Neural cell (in vitro differentiated cells): ENCODE measurements at regions not wholly inside any gene's neighbourhood (a gene's known extent, or its start where the extent isn't known, plus 50 kb on each side); places are given as distances from the start of the nearest gene placed in this dataset.

Source experiments
- H2AFZ ChIP-seq: fragments of 200-600, 300-800 bp; sonication (generic), shearing (Covaris generic); 2 replicates; pipeline ENCODE4 v1.6.0; 2014; ENCODE audit warnings: low read depth, mild to moderate bottlenecking, antibody characterized with exemption, low read length, moderate library complexity
- H3F3A ChIP-seq: fragments of 200-600 bp; shearing (Covaris generic); 2 replicates; pipeline ENCODE4 v1.6.1; 2016; ENCODE audit warnings: mild to moderate bottlenecking, moderate library complexity, mixed read lengths, antibody characterized with exemption, low read length; ENCODE audit not compliant: insufficient read depth, poor library complexity, severe bottlenecking
- H3K27ac ChIP-seq: fragments of 200-600, 300-800 bp; sonication (generic), shearing (Covaris generic); 2 replicates; pipeline ENCODE4 v1.5.1; 2014; ENCODE audit warnings: mild to moderate bottlenecking, low read length, moderate library complexity
- H3K27me3 ChIP-seq: fragments of 300-800, 200-600 bp; sonication (generic), shearing (Covaris generic); 2 replicates; pipeline ENCODE4 v1.6.0; 2014; ENCODE audit warnings: mild to moderate bottlenecking, low read depth, low read length, moderate library complexity; ENCODE audit not compliant: insufficient read depth
- H3K36me3 ChIP-seq: fragments of 300-800, 200-600 bp; sonication (generic), shearing (Covaris generic); 2 replicates; pipeline ENCODE4 v1.5.1; 2014; ENCODE audit warnings: mild to moderate bottlenecking, antibody characterized with exemption, low read length, moderate library complexity; ENCODE audit not compliant: insufficient read depth
- H3K4me2 ChIP-seq: fragments of 300-800, 200-600 bp; sonication (generic), shearing (Covaris generic); 2 replicates; pipeline ENCODE4 v1.6.0; 2014; ENCODE audit warnings: mild to moderate bottlenecking, low read length
- H3K4me3 ChIP-seq: fragments of 300-800, 200-600 bp; sonication (generic), shearing (Covaris generic); 2 replicates; pipeline ENCODE4 v1.5.1; 2014; ENCODE audit warnings: mild to moderate bottlenecking, low read length, moderate library complexity
- H3K79me2 ChIP-seq: fragments of 200-600 bp; shearing (Covaris generic); replicated peaks from 2 replicates; pipeline ENCODE4 v1.6.0; 2014; ENCODE audit warnings: mild to moderate bottlenecking, low read length, moderate library complexity; ENCODE audit not compliant: insufficient read depth
- H3K9ac ChIP-seq: fragments of 300-800, 200-600 bp; sonication (generic), shearing (Covaris generic); 2 replicates; pipeline ENCODE4 v1.6.1; 2016; ENCODE audit warnings: mild to moderate bottlenecking, low read length, mixed read lengths
- H3K9me2 ChIP-seq: fragments of 200-600 bp; shearing (Covaris generic); 2 replicates; pipeline ENCODE4 v1.6.1; 2016; ENCODE audit warnings: mild to moderate bottlenecking, low read length, mixed read lengths; ENCODE audit not compliant: insufficient read depth
- H3K9me3 ChIP-seq: fragments of 200-600, 300-800 bp; sonication (generic), shearing (Covaris generic); 2 replicates; pipeline ENCODE4 v1.6.1; 2016; ENCODE audit warnings: mild to moderate bottlenecking, mixed run types, low read length, moderate library complexity, mixed read lengths
- H4K20me1 ChIP-seq: fragments of 200-600 bp; shearing (Covaris generic); 2 replicates; pipeline ENCODE4 v1.6.1; 2016; ENCODE audit warnings: mild to moderate bottlenecking, mixed run types; ENCODE audit not compliant: insufficient read depth
- CTCF ChIP-seq: fragments of 450-650 bp; IDR thresholded peaks from 2 replicates; pipeline ENCODE4 v1.5.1; 2014; ENCODE audit warnings: antibody characterized with exemption, mild to moderate bottlenecking, moderate library complexity; ENCODE audit not compliant: poor library complexity, severe bottlenecking
- EP300 ChIP-seq: fragments of 450-650 bp; conservative IDR thresholded peaks from 2 replicates; pipeline ENCODE4 v1.6.1; 2014; ENCODE audit warnings: antibody characterized with exemption, mild to moderate bottlenecking, moderate library complexity; ENCODE audit not compliant: poor library complexity, severe bottlenecking
- EZH2 ChIP-seq: fragments of 200-600, 300-800 bp; shearing (Covaris generic), sonication (generic); IDR thresholded peaks from 2 replicates; pipeline ENCODE4 v1.6.1; 2014; ENCODE audit warnings: antibody characterized with exemption, low read length, borderline replicate concordance, mild to moderate bottlenecking; ENCODE audit not compliant: insufficient read depth, poor library complexity, severe bottlenecking
- MXI1 ChIP-seq: fragments of 450-650 bp; conservative IDR thresholded peaks from 2 replicates; pipeline ENCODE4 v1.6.1; 2014; ENCODE audit warnings: antibody characterized with exemption, mild to moderate bottlenecking; ENCODE audit not compliant: poor library complexity, severe bottlenecking
- POLR2AphosphoS5 ChIP-seq: IDR thresholded peaks from 2 replicates; pipeline ENCODE4 v1.6.1; 2012
- RAD21 ChIP-seq: fragments of 450-650 bp; conservative IDR thresholded peaks from 2 replicates; pipeline ENCODE4 v1.6.1; 2014; ENCODE audit warnings: antibody characterized with exemption, mild to moderate bottlenecking, moderate library complexity
- REST ChIP-seq: IDR thresholded peaks from 2 replicates; pipeline ENCODE4 v1.6.1; 2012; ENCODE audit warnings: borderline replicate concordance
- SMC3 ChIP-seq: fragments of 450-650 bp; conservative IDR thresholded peaks from 2 replicates; pipeline ENCODE4 v1.6.1; 2014; ENCODE audit warnings: antibody characterized with exemption, mild to moderate bottlenecking, moderate library complexity; ENCODE audit not compliant: poor library complexity
- TAF1 ChIP-seq: IDR thresholded peaks from 2 replicates; pipeline ENCODE4 v1.6.1; 2012; ENCODE audit warnings: low read depth

- Histone ChIP-seq H3K4me3 (no peak overlapping the region), H3K9me3 (no peaks in the 10 kb centered on the region), H3K79me2 (no peaks in the 10 kb centered on the region)
Observed at GRCh38 chr6:22356362-22356940, 59.6 kb upstream of the PRL start.

GRCh38 chr6:22357724-22358189, 60.9 kb upstream of the PRL start:
- Histone ChIP-seq H4K20me1 (no peaks in the 10 kb centered on the region), H3K9ac (no peak overlapping the region), H3K27me3 (no peaks in the 10 kb centered on the region), H2AFZ (no peak overlapping the region), H3K27ac (no peak overlapping the region), H3K9me3 (no peaks in the 10 kb centered on the region), H3K4me3 (no peak overlapping the region), H3K9me2 (no peaks in the 10 kb centered on the region), H3K79me2 (no peaks in the 10 kb centered on the region), H3K36me3 (no peaks in the 10 kb centered on the region), H3K4me2 (no peak overlapping the region), H3F3A (no peaks in the 10 kb centered on the region)
- no peak for TF ChIP-seq TAF1
- no peak for TF ChIP-seq SMC3
- TF ChIP-seq POLR2AphosphoS5: no peak
- no peak for TF ChIP-seq EZH2
- no peak for TF ChIP-seq REST
- no peak for TF ChIP-seq RAD21
- no peak for TF ChIP-seq EP300
- no peak for TF ChIP-seq MXI1

More at GRCh38 chr6:22356362-22356940, 59.6 kb upstream of the PRL start:
- Histone ChIP-seq H2AFZ (no peak overlapping the region), H3K36me3 (no peaks in the 10 kb centered on the region), H3K27me3 (no peaks in the 10 kb centered on the region), H3K9me2 (no peaks in the 10 kb centered on the region), H3K27ac (no peak overlapping the region), H3K4me2 (no peak overlapping the region), H3F3A (no peaks in the 10 kb centered on the region), H4K20me1 (no peaks in the 10 kb centered on the region), H3K9ac (no peak overlapping the region)
- no peak for TF ChIP-seq TAF1
- TF ChIP-seq MXI1: no peak
- TF ChIP-seq CTCF: no peak
- no peak for TF ChIP-seq POLR2AphosphoS5
- TF ChIP-seq EZH2: no peak
- no peak for TF ChIP-seq REST
- TF ChIP-seq SMC3: no peak
- TF ChIP-seq EP300: no peak
- no peak for TF ChIP-seq RAD21
